ENCODE measurements at regions not wholly inside any gene's neighbourhood (a gene's known extent, or its start where the extent isn't known, plus 50 kb on each side); places are given as distances from the start of the nearest gene placed in this dataset.

GRCh38 chr5:34586117-34586885 lies 69.8 kb upstream of the RAI14 start:
- Mint-ChIP-seq H3K9me3 (no peaks in the 10 kb centered on the region), H3K4me3 (no peak overlapping the region), H3K36me3 (ENCODE audit: low read depth) (no peaks in the 10 kb centered on the region), H3K27ac (ENCODE audit: unreplicated experiment) (peak overlapping the region; percentile 2), H3K27me3 (ENCODE audit: low read depth) (peaks cover 2% of the 10 kb centered on the region), H3K4me1 (peaks cover 12% of the 10 kb centered on the region)
- TF ChIP-seq CTCF (conservative IDR thresholded peaks at IDR 0.05) = no peak
- DNase-seq (ENCODE audit: low read depth, low spot score) = no peak

- peak overlapping the region; percentile 1 for H3K27ac Mint-ChIP-seq (ENCODE audit: unreplicated experiment)
- H3K27me3 Mint-ChIP-seq (ENCODE audit: low read depth) = peaks cover 2% of the 10 kb centered on the region
- H3K4me1 Mint-ChIP-seq = peaks cover 10% of the 10 kb centered on the region
- DNase-seq (ENCODE audit: low read depth, low spot score) = no peak
- no peak overlapping the region for H3K4me3 Mint-ChIP-seq
- no peaks in the 10 kb centered on the region for H3K36me3 Mint-ChIP-seq (ENCODE audit: low read depth)
- TF ChIP-seq CTCF (conservative IDR thresholded peaks at IDR 0.05) = no peak
- H3K9me3 Mint-ChIP-seq = no peaks in the 10 kb centered on the region
Measured at GRCh38 chr5:34587355-34588241, 68.5 kb upstream of the RAI14 start.

GRCh38 chr5:34589832-34590231 lies 66.3 kb upstream of the RAI14 start:
- H3K27ac Mint-ChIP-seq (ENCODE audit: unreplicated experiment) = no peak overlapping the region

GRCh38 chr5:34591723-34592122 lies 64.4 kb upstream of the RAI14 start:
- no peaks in the 10 kb centered on the region for H3K27me3 Mint-ChIP-seq (ENCODE audit: low read depth)
- TF ChIP-seq CTCF (conservative IDR thresholded peaks at IDR 0.05) = no peak
- no peaks in the 10 kb centered on the region for H3K36me3 Mint-ChIP-seq (ENCODE audit: low read depth)
- H3K4me3 Mint-ChIP-seq = no peak overlapping the region
- DNase-seq (ENCODE audit: low read depth, low spot score) = no peak
- H3K9me3 Mint-ChIP-seq = no peaks in the 10 kb centered on the region
- no peak overlapping the region for H3K27ac Mint-ChIP-seq (ENCODE audit: unreplicated experiment)
- H3K4me1 Mint-ChIP-seq = peaks cover 10% of the 10 kb centered on the region

More at GRCh38 chr5:34589832-34590231, 66.3 kb upstream of the RAI14 start:
- H3K4me3 Mint-ChIP-seq = no peak overlapping the region
- no peaks in the 10 kb centered on the region for H3K36me3 Mint-ChIP-seq (ENCODE audit: low read depth)
- H3K27me3 Mint-ChIP-seq (ENCODE audit: low read depth) = peaks cover 2% of the 10 kb centered on the region
- H3K9me3 Mint-ChIP-seq = no peaks in the 10 kb centered on the region
- no peak for DNase-seq (ENCODE audit: low read depth, low spot score)
- TF ChIP-seq CTCF (conservative IDR thresholded peaks at IDR 0.05) = no peak
- H3K4me1 Mint-ChIP-seq = peaks cover 10% of the 10 kb centered on the region

- Mint-ChIP-seq H3K4me3 (no peak overlapping the region), H3K27me3 (ENCODE audit: low read depth) (no peaks in the 10 kb centered on the region), H3K36me3 (ENCODE audit: low read depth) (no peaks in the 10 kb centered on the region), H3K27ac (ENCODE audit: unreplicated experiment) (peak overlapping the region; percentile 2), H3K4me1 (peaks cover 8% of the 10 kb centered on the region), H3K9me3 (no peaks in the 10 kb centered on the region)
- no peak for DNase-seq (ENCODE audit: low read depth, low spot score)
- no peak for TF ChIP-seq CTCF (conservative IDR thresholded peaks at IDR 0.05)
Measured at GRCh38 chr5:34597034-34598027, 58.8 kb upstream of the RAI14 start.

Data from neural crest cell (in vitro differentiated cells).